A549 (cell line): ENCODE measurements at regions not wholly inside any gene's neighbourhood (a gene's known extent, or its start where the extent isn't known, plus 50 kb on each side); places are given as distances from the start of the nearest gene placed in this dataset.

Source experiments
- POLR2A ChIP-seq: IDR thresholded peaks from 2 replicates; pipeline ENCODE4 v1.6.1; 2012; ENCODE audit warnings: mild to moderate bottlenecking, low read length
- TF ChIP-seq, protein P1 (sequence below): fragments of >200 bp; sonication (Bioruptor Twin); formaldehyde crosslinking; IDR thresholded peaks from 3 replicates; pipeline ENCODE4 v1.5.1; 2016
- TF ChIP-seq, protein P2 (sequence below): fragments of 200-600 bp; sonication (generic); IDR thresholded peaks from 2 replicates; pipeline ENCODE4 v1.6.1; 2016; ENCODE audit warnings: antibody characterized with exemption, mild to moderate bottlenecking, moderate library complexity

DNA sequence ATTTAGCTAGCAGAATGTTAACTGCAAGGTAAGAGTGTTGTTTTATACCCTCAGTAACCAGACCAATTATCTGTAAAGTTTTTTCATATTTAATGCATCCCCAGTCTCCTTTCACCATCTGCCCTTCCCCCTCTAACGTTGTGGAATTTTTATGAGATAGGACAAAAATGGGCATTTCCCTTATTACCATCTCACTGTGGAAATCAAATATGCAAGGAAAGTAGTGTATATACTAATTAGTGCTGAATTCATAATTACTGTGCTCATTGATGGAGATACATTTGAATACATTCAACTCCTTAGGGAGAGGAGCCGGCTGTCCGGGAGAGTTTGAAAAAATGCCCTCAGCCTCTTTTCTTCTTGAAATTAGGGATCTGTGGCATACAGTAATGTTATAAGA lies 423.4 kb upstream of the MGMT start:
- TF ChIP-seq, protein P1, sequence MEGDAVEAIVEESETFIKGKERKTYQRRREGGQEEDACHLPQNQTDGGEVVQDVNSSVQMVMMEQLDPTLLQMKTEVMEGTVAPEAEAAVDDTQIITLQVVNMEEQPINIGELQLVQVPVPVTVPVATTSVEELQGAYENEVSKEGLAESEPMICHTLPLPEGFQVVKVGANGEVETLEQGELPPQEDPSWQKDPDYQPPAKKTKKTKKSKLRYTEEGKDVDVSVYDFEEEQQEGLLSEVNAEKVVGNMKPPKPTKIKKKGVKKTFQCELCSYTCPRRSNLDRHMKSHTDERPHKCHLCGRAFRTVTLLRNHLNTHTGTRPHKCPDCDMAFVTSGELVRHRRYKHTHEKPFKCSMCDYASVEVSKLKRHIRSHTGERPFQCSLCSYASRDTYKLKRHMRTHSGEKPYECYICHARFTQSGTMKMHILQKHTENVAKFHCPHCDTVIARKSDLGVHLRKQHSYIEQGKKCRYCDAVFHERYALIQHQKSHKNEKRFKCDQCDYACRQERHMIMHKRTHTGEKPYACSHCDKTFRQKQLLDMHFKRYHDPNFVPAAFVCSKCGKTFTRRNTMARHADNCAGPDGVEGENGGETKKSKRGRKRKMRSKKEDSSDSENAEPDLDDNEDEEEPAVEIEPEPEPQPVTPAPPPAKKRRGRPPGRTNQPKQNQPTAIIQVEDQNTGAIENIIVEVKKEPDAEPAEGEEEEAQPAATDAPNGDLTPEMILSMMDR, result no peak
- no peak for TF ChIP-seq POLR2A
- TF ChIP-seq, protein P2, sequence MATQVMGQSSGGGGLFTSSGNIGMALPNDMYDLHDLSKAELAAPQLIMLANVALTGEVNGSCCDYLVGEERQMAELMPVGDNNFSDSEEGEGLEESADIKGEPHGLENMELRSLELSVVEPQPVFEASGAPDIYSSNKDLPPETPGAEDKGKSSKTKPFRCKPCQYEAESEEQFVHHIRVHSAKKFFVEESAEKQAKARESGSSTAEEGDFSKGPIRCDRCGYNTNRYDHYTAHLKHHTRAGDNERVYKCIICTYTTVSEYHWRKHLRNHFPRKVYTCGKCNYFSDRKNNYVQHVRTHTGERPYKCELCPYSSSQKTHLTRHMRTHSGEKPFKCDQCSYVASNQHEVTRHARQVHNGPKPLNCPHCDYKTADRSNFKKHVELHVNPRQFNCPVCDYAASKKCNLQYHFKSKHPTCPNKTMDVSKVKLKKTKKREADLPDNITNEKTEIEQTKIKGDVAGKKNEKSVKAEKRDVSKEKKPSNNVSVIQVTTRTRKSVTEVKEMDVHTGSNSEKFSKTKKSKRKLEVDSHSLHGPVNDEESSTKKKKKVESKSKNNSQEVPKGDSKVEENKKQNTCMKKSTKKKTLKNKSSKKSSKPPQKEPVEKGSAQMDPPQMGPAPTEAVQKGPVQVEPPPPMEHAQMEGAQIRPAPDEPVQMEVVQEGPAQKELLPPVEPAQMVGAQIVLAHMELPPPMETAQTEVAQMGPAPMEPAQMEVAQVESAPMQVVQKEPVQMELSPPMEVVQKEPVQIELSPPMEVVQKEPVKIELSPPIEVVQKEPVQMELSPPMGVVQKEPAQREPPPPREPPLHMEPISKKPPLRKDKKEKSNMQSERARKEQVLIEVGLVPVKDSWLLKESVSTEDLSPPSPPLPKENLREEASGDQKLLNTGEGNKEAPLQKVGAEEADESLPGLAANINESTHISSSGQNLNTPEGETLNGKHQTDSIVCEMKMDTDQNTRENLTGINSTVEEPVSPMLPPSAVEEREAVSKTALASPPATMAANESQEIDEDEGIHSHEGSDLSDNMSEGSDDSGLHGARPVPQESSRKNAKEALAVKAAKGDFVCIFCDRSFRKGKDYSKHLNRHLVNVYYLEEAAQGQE, result no peak
